ENCODE measurements at regions not wholly inside any gene's neighbourhood (a gene's known extent, or its start where the extent isn't known, plus 50 kb on each side); places are given as distances from the start of the nearest gene placed in this dataset.
"Not testable (repeated sequence)": the region's sequence is repeated elsewhere in the genome, so short reads cannot be mapped to it uniquely, and the experiment has no call there.

DNA sequence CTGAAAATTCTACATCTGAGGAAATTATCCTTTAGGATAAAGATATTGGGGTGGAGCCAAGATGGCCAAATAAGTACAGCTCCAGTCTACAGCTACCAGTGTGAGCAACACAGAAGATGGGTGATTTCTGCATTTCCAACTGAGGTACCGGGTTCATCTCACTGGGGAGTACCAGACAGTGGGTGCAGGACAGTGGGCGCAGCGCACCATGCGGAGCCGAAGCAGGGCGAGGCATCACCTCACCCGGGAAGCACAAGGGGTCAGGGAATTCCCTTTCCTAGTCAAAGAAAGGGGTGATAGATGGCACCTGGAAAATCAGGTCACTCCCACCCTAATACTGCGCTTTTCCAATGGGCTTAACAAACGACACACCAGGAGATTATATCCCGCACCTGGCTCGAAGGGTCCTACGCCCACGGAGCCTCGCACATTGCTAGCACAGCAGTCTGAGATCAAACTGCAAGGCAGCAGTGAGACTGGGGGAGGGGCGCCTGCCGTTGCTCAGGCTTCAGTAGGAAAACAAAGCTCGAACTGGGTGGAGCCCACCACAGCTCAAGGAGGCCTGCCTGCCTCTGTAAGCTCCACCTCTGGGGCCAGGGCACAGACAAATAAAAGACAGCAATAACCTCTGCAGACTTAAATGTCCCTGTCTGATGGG is 149.5 kb upstream of the KYNU start:
- TF ChIP-seq CTCF (IDR thresholded peaks at IDR 0.05); KDM1A (IDR thresholded peaks at IDR 0.05; ENCODE audit: low read depth); SMC3 (IDR thresholded peaks at IDR 0.05): not testable (repeated sequence)
- TF ChIP-seq, protein P1, sequence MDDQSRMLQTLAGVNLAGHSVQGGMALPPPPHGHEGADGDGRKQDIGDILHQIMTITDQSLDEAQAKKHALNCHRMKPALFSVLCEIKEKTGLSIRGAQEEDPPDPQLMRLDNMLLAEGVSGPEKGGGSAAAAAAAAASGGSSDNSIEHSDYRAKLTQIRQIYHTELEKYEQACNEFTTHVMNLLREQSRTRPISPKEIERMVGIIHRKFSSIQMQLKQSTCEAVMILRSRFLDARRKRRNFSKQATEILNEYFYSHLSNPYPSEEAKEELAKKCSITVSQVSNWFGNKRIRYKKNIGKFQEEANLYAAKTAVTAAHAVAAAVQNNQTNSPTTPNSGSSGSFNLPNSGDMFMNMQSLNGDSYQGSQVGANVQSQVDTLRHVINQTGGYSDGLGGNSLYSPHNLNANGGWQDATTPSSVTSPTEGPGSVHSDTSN (IDR thresholded peaks at IDR 0.05), result not testable (repeated sequence)
- TF ChIP-seq, protein P2, sequence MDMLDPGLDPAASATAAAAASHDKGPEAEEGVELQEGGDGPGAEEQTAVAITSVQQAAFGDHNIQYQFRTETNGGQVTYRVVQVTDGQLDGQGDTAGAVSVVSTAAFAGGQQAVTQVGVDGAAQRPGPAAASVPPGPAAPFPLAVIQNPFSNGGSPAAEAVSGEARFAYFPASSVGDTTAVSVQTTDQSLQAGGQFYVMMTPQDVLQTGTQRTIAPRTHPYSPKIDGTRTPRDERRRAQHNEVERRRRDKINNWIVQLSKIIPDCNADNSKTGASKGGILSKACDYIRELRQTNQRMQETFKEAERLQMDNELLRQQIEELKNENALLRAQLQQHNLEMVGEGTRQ (IDR thresholded peaks at IDR 0.05), result not testable (repeated sequence)

Data from A549 (cell line).